ENCODE measurements at regions not wholly inside any gene's neighbourhood (a gene's known extent, or its start where the extent isn't known, plus 50 kb on each side); places are given as distances from the start of the nearest gene placed in this dataset.

GRCh38 chr13:32907211-32907610 is 109.0 kb upstream of the KL start:
- no peak overlapping the region for H2BK120ac ChIP-seq (ENCODE audit: low read depth, low read length, poor library complexity, severe bottlenecking)
- H3K9me3 ChIP-seq (ENCODE audit: control insufficient read depth, low read depth, low read length), result no peaks in the 10 kb centered on the region
- DNase-seq, result no peak
- no peaks in the 10 kb centered on the region for H3K27me3 ChIP-seq (ENCODE audit: insufficient read depth, low read length)
- peaks cover 3% of the 10 kb centered on the region for H3K23me2 ChIP-seq (ENCODE audit: insufficient read length, low read depth, low read length, poor library complexity, severe bottlenecking)
- H4K91ac ChIP-seq (ENCODE audit: insufficient read length, low read depth, low read length), result no peak overlapping the region
- no peak overlapping the region for H3K14ac ChIP-seq (ENCODE audit: insufficient read depth, low read length)
- H2AK5ac ChIP-seq (ENCODE audit: insufficient read length, low read length), result no peak overlapping the region
- no CpG with 5 or more reads among the region's 1 CpG for WGBS (ENCODE audit: extremely low coverage, insufficient read length, low lambda C conversion rate)
- no peak overlapping the region for H3K9ac ChIP-seq (ENCODE audit: extremely low read depth, insufficient read length, low read length)
- no peak overlapping the region for H2BK15ac ChIP-seq (ENCODE audit: low read depth, low read length)
- no peaks in the 10 kb centered on the region for H4K20me1 ChIP-seq (ENCODE audit: control insufficient read depth, insufficient read depth, insufficient read length)
- no peak overlapping the region for H3K4ac ChIP-seq (ENCODE audit: low read depth, low read length)
- no peak overlapping the region for H3T11ph ChIP-seq (ENCODE audit: low read length)
- no peaks in the 10 kb centered on the region for H3K79me2 ChIP-seq (ENCODE audit: insufficient read depth, low read length)
- H3K56ac ChIP-seq (ENCODE audit: insufficient read length, low read depth, low read length), result no peak overlapping the region
- no peak overlapping the region for H3K27ac ChIP-seq (ENCODE audit: insufficient read length, low read depth, low read length)
- no peaks in the 10 kb centered on the region; the same call in 1 of the 2 replicates for H3K27me3 Mint-ChIP-seq (ENCODE audit: low read depth)
- no peak overlapping the region for H3K27ac Mint-ChIP-seq
- TF ChIP-seq, protein P1, sequence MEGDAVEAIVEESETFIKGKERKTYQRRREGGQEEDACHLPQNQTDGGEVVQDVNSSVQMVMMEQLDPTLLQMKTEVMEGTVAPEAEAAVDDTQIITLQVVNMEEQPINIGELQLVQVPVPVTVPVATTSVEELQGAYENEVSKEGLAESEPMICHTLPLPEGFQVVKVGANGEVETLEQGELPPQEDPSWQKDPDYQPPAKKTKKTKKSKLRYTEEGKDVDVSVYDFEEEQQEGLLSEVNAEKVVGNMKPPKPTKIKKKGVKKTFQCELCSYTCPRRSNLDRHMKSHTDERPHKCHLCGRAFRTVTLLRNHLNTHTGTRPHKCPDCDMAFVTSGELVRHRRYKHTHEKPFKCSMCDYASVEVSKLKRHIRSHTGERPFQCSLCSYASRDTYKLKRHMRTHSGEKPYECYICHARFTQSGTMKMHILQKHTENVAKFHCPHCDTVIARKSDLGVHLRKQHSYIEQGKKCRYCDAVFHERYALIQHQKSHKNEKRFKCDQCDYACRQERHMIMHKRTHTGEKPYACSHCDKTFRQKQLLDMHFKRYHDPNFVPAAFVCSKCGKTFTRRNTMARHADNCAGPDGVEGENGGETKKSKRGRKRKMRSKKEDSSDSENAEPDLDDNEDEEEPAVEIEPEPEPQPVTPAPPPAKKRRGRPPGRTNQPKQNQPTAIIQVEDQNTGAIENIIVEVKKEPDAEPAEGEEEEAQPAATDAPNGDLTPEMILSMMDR (conservative IDR thresholded peaks at IDR 0.05), result no peak
- H2BK5ac ChIP-seq (ENCODE audit: insufficient read length, low read length), result no peak overlapping the region
- no peaks in the 10 kb centered on the region for H3K79me1 ChIP-seq (ENCODE audit: insufficient read depth, low read depth, low read length, poor library complexity, severe bottlenecking)
- H2BK20ac ChIP-seq (ENCODE audit: low read depth, low read length, poor library complexity, severe bottlenecking), result no peak overlapping the region
- H2AFZ ChIP-seq (ENCODE audit: low read length), result no peak overlapping the region
- no peak overlapping the region for H4K5ac ChIP-seq (ENCODE audit: insufficient read length, low read depth, low read length)
- no peak overlapping the region for H3K4me3 Mint-ChIP-seq
- no peak overlapping the region for H3K4me2 ChIP-seq (ENCODE audit: insufficient read depth, insufficient read length, low read length)
- no peak overlapping the region for H3K23ac ChIP-seq (ENCODE audit: insufficient read length, low read depth, low read length)
- H3K4me1 Mint-ChIP-seq, result peaks cover 19 to 24% of the 10 kb centered on the region in 2 experiments
- no peaks in the 10 kb centered on the region; a peak in 1 of 7 replicates for H3K36me3 Mint-ChIP-seq (ENCODE audit: insufficient read depth in 1 of 3, low read depth in 3 of 3)
- no peak overlapping the region for H4K8ac ChIP-seq (replicated peaks; ENCODE audit: insufficient read length, low read depth, low read length)
- no peaks in the 10 kb centered on the region; a peak in 1 of 5 replicates for H3K9me3 Mint-ChIP-seq
- no peak overlapping the region for H2BK12ac ChIP-seq (ENCODE audit: insufficient read length, low read depth, low read length)
- peaks cover 5% of the 10 kb centered on the region; the same call in 1 of the 2 replicates for H3K4me1 ChIP-seq (ENCODE audit: insufficient read depth, low read length)
- H3K18ac ChIP-seq (ENCODE audit: insufficient read length, low read depth, low read length), result no peak overlapping the region

All from H9 (cell line).